Endothelial cell of umbilical vein (primary cell): ENCODE measurements at regions not wholly inside any gene's neighbourhood (a gene's known extent, or its start where the extent isn't known, plus 50 kb on each side); places are given as distances from the start of the nearest gene placed in this dataset.

ENCODE experiments used
- BruUV-seq: library from RNA; stranded (reverse); fragments of 400-500 nt; replicated peaks from 2 replicates; lab custom pipeline; 2021; lab: Mats Ljungman, UMichigan
- CTCF ChIA-PET: fragments of 300-600, 350-600 bp; sonication (Branson Sonifier 250); formaldehyde crosslinking; loops from one replicate; lab custom pipeline; 2021; ENCODE audit warnings: antibody characterized with exemption, inconsistent platforms; lab: Charles Lee
- POLR2A ChIA-PET: fragments of 300-600, 350-600 bp; sonication (Branson Sonifier 250); formaldehyde crosslinking; loops from one replicate; lab custom pipeline; 2021; ENCODE audit warnings: antibody characterized with exemption, inconsistent platforms; lab: Charles Lee
- DNase-seq: peaks from one replicate; pipeline ENCODE4 v3.0.0-alpha.2; 2011; ENCODE audit warnings: low read depth, low spot score
- FAIRE-seq: peaks from 2 replicates; lab custom pipeline; 2011; peaks lifted over from hg19 to GRCh38; lab: Jason Lieb, UNC
- H2AFZ ChIP-seq: 2 replicates; pipeline ENCODE4 v1.6.0; 2012; ENCODE audit warnings: low read depth, low read length, control low read depth, inconsistent platforms
- H3K27ac ChIP-seq: 2 replicates; pipeline ENCODE4 v1.5.1; 2011; ENCODE audit warnings: low read depth, mild to moderate bottlenecking, control low read depth, low read length, moderate library complexity; ENCODE audit not compliant: insufficient read depth
- H3K27me3 ChIP-seq, 2 experiments: 2 replicates each; pipeline versions ENCODE4 v1.6.0 to v1.6.1; 2011; ENCODE audit warnings: low read length in 2 of 2, mixed read lengths in 1 of 2; ENCODE audit not compliant: control insufficient read depth in 2 of 2, insufficient read depth in 2 of 2
- H3K36me3 ChIP-seq, 2 experiments: 2 replicates in 1 of 2; 3 replicates in 1 of 2; pipeline ENCODE4 v1.5.1; 2011; ENCODE audit warnings: low read length in 2 of 2, mild to moderate bottlenecking in 1 of 2, moderate library complexity in 1 of 2; ENCODE audit not compliant: control insufficient read depth in 2 of 2, insufficient read depth in 2 of 2; ENCODE audit errors: extremely low read depth in 1 of 2
- H3K4me1 ChIP-seq: 3 replicates; pipeline ENCODE4 v1.5.1; 2011; ENCODE audit warnings: mild to moderate bottlenecking, low read length; ENCODE audit not compliant: control insufficient read depth, insufficient read depth; ENCODE audit errors: extremely low read depth
- H3K4me2 ChIP-seq: 2 replicates; pipeline ENCODE4 v1.6.1; 2011; ENCODE audit warnings: low read length, control low read depth, mixed read lengths; ENCODE audit not compliant: insufficient read depth
- H3K4me3 ChIP-seq, 3 experiments: fragments of 200-600 bp in 1 of 3; sonication (generic), shearing (Covaris generic) in 1 of 3; replicated peaks in 1 of 3; 2 replicates each; pipeline ENCODE4 v1.5.1; 2011 to 2016; ENCODE audit warnings: control low read depth in 3 of 3, low read length in 3 of 3, mild to moderate bottlenecking in 2 of 3, inconsistent platforms in 1 of 3, low read depth in 1 of 3, moderate library complexity in 1 of 3; ENCODE audit not compliant: insufficient read depth in 1 of 3
- H3K79me2 ChIP-seq: 2 replicates; pipeline ENCODE4 v1.6.0; 2012; ENCODE audit warnings: low read length, inconsistent platforms; ENCODE audit not compliant: control insufficient read depth, insufficient read depth
- H3K9ac ChIP-seq: replicated peaks from 2 replicates; pipeline ENCODE3; 2011; ENCODE audit warnings: low read length, control low read depth; ENCODE audit not compliant: insufficient read depth; ENCODE audit errors: extremely low read depth
- H3K9me1 ChIP-seq: replicated peaks from 3 replicates; pipeline ENCODE4 v1.6.0; 2011; ENCODE audit warnings: mild to moderate bottlenecking, low read length; ENCODE audit not compliant: control insufficient read depth, insufficient read depth; ENCODE audit errors: extremely low read depth
- H3K9me3 ChIP-seq: replicated peaks from 2 replicates; pipeline ENCODE4 v1.5.1; 2012; ENCODE audit warnings: low read length, inconsistent platforms; ENCODE audit not compliant: control insufficient read depth, insufficient read depth
- H4K20me1 ChIP-seq: replicated peaks from 2 replicates; pipeline ENCODE3; 2011; ENCODE audit warnings: mild to moderate bottlenecking, low read length; ENCODE audit not compliant: control insufficient read depth, insufficient read depth; ENCODE audit errors: extremely low read depth
- EZH2 ChIP-seq: IDR thresholded peaks from 2 replicates; pipeline ENCODE4 v1.6.1; 2012; ENCODE audit warnings: borderline replicate concordance, low read depth, mild to moderate bottlenecking, moderate library complexity, low read length, inconsistent platforms; ENCODE audit not compliant: severe bottlenecking
- FOS ChIP-seq: IDR thresholded peaks from 2 replicates; pipeline ENCODE4 v1.6.1; 2011; ENCODE audit warnings: mild to moderate bottlenecking, low read length, moderate library complexity, borderline replicate concordance; ENCODE audit not compliant: insufficient read depth
- GATA2 ChIP-seq: IDR thresholded peaks from 2 replicates; pipeline ENCODE4 v1.7.0; 2011; ENCODE audit warnings: low read depth, mild to moderate bottlenecking, moderate library complexity, mixed read lengths, low read length; ENCODE audit not compliant: insufficient read length, insufficient read depth
- POLR2AphosphoS5 ChIP-seq: IDR thresholded peaks from 2 replicates; pipeline ENCODE4 v1.6.1; 2012; ENCODE audit warnings: low read depth, mild to moderate bottlenecking, control low read depth, low read length, moderate library complexity; ENCODE audit not compliant: insufficient read depth
- dilution Hi-C: fragments of 300-500 bp; cut with MboI; formaldehyde crosslinking; loops from one replicate; pipeline ENCODE4 v1.15.0; 2019; ENCODE audit warnings: low sequenced_read_pairs; ENCODE audit not compliant: extremely low pct_ligation_motif_present
- intact Hi-C: fragments of 100-400 bp; cut with micrococcal nuclease; formaldehyde crosslinking; loops from one replicate; pipeline ENCODE4 v1.10.0; 2022
- TF ChIP-seq, protein P1 (sequence below), 2 donors: IDR thresholded peaks; 1 replicate in 1 of 2; 2 replicates in 1 of 2; pipeline ENCODE4 v1.5.1; 2011; ENCODE audit warnings: low read length in 2 of 2, mild to moderate bottlenecking in 2 of 2, moderate library complexity in 2 of 2, control low read depth in 1 of 2, inconsistent platforms in 1 of 2, low read depth in 1 of 2; ENCODE audit not compliant: insufficient read depth in 1 of 2; ENCODE audit errors: extremely low read depth in 1 of 2
- TF ChIP-seq, protein P2 (sequence below): IDR thresholded peaks from 2 replicates; pipeline ENCODE4 v1.6.1; 2011; ENCODE audit not compliant: insufficient read depth, insufficient read length

DNA sequence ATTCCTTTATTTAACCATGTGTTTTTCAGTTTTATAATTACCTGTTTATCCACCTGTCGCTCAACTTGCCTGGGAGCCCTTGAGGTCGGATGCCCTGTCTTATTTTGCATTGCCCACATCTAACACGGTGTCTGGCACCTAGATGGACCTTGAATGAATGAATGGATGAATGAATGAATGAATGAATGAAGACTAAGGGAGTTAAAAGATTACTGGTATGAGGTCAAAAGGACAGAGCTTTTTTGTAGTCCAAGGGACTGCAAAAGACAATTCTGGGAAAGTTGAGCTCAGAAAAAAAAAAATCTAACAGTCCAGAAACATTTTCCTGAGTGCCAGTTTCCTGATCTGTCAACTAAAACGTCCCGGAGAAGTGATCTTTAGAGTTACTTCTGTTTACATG is 244.6 kb upstream of the MYOCD start:
- Histone ChIP-seq H3K27ac (no peak overlapping the region), H4K20me1 (no peaks in the 10 kb centered on the region), H3K79me2 (no peaks in the 10 kb centered on the region), H2AFZ (no peak overlapping the region), H3K4me1 (no peaks in the 10 kb centered on the region), H3K9ac (no peak overlapping the region), H3K9me3 (no peaks in the 10 kb centered on the region), H3K4me3 (no peak overlapping the region), H3K4me2 (no peak overlapping the region), H3K36me3 (no peaks in the 10 kb centered on the region), H3K27me3 (no peaks in the 10 kb centered on the region), H3K9me1 (no peaks in the 10 kb centered on the region)
- TF ChIP-seq GATA2 (no peak), POLR2AphosphoS5 (no peak), FOS (no peak), EZH2 (no peak)
- TF ChIP-seq, protein P1, sequence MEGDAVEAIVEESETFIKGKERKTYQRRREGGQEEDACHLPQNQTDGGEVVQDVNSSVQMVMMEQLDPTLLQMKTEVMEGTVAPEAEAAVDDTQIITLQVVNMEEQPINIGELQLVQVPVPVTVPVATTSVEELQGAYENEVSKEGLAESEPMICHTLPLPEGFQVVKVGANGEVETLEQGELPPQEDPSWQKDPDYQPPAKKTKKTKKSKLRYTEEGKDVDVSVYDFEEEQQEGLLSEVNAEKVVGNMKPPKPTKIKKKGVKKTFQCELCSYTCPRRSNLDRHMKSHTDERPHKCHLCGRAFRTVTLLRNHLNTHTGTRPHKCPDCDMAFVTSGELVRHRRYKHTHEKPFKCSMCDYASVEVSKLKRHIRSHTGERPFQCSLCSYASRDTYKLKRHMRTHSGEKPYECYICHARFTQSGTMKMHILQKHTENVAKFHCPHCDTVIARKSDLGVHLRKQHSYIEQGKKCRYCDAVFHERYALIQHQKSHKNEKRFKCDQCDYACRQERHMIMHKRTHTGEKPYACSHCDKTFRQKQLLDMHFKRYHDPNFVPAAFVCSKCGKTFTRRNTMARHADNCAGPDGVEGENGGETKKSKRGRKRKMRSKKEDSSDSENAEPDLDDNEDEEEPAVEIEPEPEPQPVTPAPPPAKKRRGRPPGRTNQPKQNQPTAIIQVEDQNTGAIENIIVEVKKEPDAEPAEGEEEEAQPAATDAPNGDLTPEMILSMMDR (IDR thresholded peaks at IDR 0.05; ENCODE audit: extremely low read depth in 1 of 2, insufficient read depth in 1 of 2, low read depth in 1 of 2, low read length in 2 of 2) = no peak
- TF ChIP-seq, protein P2, sequence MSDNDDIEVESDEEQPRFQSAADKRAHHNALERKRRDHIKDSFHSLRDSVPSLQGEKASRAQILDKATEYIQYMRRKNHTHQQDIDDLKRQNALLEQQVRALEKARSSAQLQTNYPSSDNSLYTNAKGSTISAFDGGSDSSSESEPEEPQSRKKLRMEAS = no peak
- dilution Hi-C loops = no loop called here
- ChIA-PET POLR2A (no interaction called here), CTCF (no interaction called here)
- DNase-seq = no peak
- BruUV-seq = no TSS peak
- no peak for FAIRE-seq
- intact Hi-C loops = no loop called here
